CD1c-positive myeloid dendritic cell (primary cell): ENCODE measurements at regions not wholly inside any gene's neighbourhood (a gene's known extent, or its start where the extent isn't known, plus 50 kb on each side); places are given as distances from the start of the nearest gene placed in this dataset.
"Not testable (repeated sequence)": the region's sequence is repeated elsewhere in the genome, so short reads cannot be mapped to it uniquely, and the experiment has no call there.

Source experiments
- DNase-seq: peaks from one replicate; pipeline ENCODE4 v3.0.0-alpha.2; 2016; ENCODE audit errors: extremely low spot score

GRCh38 chr9:90059436-90059835 lies 454.6 kb downstream of the GADD45G start:
- no peak for DNase-seq

- DNase-seq, result no peak
Measured at GRCh38 chr9:90060256-90060655, 455.4 kb downstream of the GADD45G start.

GRCh38 chr9:90061187-90061586 lies 456.4 kb downstream of the GADD45G start:
- DNase-seq, result no peak

GRCh38 chr9:90062982-90063381 lies 458.2 kb downstream of the GADD45G start:
- DNase-seq, result no peak

- DNase-seq, result no peak
Measured at GRCh38 chr9:90064248-90064647, 459.4 kb downstream of the GADD45G start.

- DNase-seq, result no peak
Measured at GRCh38 chr9:90064971-90065370, 460.2 kb downstream of the GADD45G start.

- DNase-seq, result no peak
Measured at GRCh38 chr9:90065851-90066250, 461.0 kb downstream of the GADD45G start.

GRCh38 chr9:90069085-90069484 lies 464.3 kb downstream of the GADD45G start:
- no peak for DNase-seq

- no peak for DNase-seq
Measured at GRCh38 chr9:90070056-90070455, 465.2 kb downstream of the GADD45G start.

GRCh38 chr9:90070469-90070868 lies 465.7 kb downstream of the GADD45G start:
- no peak for DNase-seq

- DNase-seq, result peak; percentile 71
Measured at GRCh38 chr9:90070931-90071660, 466.3 kb downstream of the GADD45G start.

- DNase-seq, result no peak
Measured at GRCh38 chr9:90073186-90073945, 468.6 kb downstream of the GADD45G start.

- peak; percentile 29 for DNase-seq
Measured at GRCh38 chr9:90074316-90074962, 469.6 kb downstream of the GADD45G start.

- DNase-seq, result not testable (repeated sequence)
Measured at GRCh38 chr9:90077598-90077997, 472.8 kb downstream of the GADD45G start.

GRCh38 chr9:90078988-90079421 lies 474.2 kb downstream of the GADD45G start:
- no peak for DNase-seq

GRCh38 chr9:90085633-90086032 lies 480.8 kb downstream of the GADD45G start:
- DNase-seq, result no peak

GRCh38 chr9:90086101-90086511 lies 481.3 kb downstream of the GADD45G start:
- peak; percentile 54 for DNase-seq

- no peak for DNase-seq
Measured at GRCh38 chr9:90088434-90088833, 483.6 kb downstream of the GADD45G start.

GRCh38 chr9:90088856-90089255 lies 484.0 kb downstream of the GADD45G start:
- DNase-seq, result no peak

- no peak for DNase-seq
Measured at GRCh38 chr9:90090997-90091396, 486.2 kb downstream of the GADD45G start.

GRCh38 chr9:90092508-90092907 lies 487.7 kb downstream of the GADD45G start:
- no peak for DNase-seq

- DNase-seq, result no peak
Measured at GRCh38 chr9:90095682-90096081, 490.9 kb downstream of the GADD45G start.

- no peak for DNase-seq
Measured at GRCh38 chr9:90097237-90097636, 492.4 kb downstream of the GADD45G start.
